ENCODE measurements at regions not wholly inside any gene's neighbourhood (a gene's known extent, or its start where the extent isn't known, plus 50 kb on each side); places are given as distances from the start of the nearest gene placed in this dataset.

DNA sequence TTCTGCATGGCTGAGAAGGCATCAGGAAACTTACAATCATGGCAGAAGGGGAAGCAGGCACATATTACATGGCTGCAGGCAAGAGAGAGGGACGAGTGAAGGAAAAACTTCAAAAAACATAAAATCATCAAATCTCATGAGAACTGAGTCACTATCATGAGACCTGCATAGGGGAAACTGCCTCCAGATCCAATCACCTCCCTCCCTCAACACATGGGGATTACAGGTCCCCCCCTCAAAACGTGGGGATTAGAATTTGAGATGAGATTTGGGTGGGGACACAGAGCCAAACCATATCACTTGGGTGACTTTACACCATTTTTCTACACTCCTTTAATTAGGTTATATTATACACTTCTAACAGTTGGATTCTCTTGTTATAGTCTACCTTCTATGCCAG lies 490.7 kb upstream of the KCND2 start:
- Mint-ChIP-seq H3K4me1 (ENCODE audit: unreplicated experiment) (no peaks in the 10 kb centered on the region), H3K36me3 (ENCODE audit: unreplicated experiment) (no peaks in the 10 kb centered on the region), H3K27me3 (ENCODE audit: unreplicated experiment) (no peaks in the 10 kb centered on the region), H3K4me3 (ENCODE audit: unreplicated experiment) (no peak overlapping the region), H3K27ac (ENCODE audit: unreplicated experiment) (no peak overlapping the region), H3K9me3 (ENCODE audit: unreplicated experiment) (no peaks in the 10 kb centered on the region)
- TF ChIP-seq CTCF (IDR thresholded peaks at IDR 0.05) = no peak
- no peak for DNase-seq (ENCODE audit: extremely low spot score, unreplicated experiment)

DNA sequence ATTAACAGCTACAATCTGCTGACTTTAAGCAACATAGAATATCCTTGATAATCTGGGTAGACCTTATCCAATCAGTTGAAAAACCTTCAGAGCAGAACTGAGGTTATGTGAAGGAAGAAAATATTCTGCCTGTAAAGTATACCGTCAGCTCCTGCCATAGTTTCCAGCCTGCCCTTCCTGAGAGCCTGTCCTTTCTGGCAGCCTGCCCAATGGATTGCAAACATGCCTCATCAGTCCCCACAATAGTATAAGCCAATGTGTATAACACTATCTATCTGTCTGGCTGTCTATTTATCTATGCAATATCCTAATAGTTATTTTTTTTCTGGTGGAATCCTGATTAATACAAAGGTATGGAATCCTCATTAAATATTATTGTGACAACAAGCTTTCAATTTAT lies 489.2 kb upstream of the KCND2 start:
- Mint-ChIP-seq H3K4me1 (ENCODE audit: unreplicated experiment) (no peaks in the 10 kb centered on the region), H3K4me3 (ENCODE audit: unreplicated experiment) (no peak overlapping the region), H3K27ac (ENCODE audit: unreplicated experiment) (no peak overlapping the region), H3K9me3 (ENCODE audit: unreplicated experiment) (no peaks in the 10 kb centered on the region), H3K27me3 (ENCODE audit: unreplicated experiment) (no peaks in the 10 kb centered on the region), H3K36me3 (ENCODE audit: unreplicated experiment) (no peaks in the 10 kb centered on the region)
- DNase-seq (ENCODE audit: extremely low spot score, unreplicated experiment) = no peak
- TF ChIP-seq CTCF (IDR thresholded peaks at IDR 0.05) = no peak

GRCh38 chr7:119802147-119802546 lies 470.8 kb upstream of the KCND2 start:
- no peak for TF ChIP-seq CTCF (IDR thresholded peaks at IDR 0.05)

DNA sequence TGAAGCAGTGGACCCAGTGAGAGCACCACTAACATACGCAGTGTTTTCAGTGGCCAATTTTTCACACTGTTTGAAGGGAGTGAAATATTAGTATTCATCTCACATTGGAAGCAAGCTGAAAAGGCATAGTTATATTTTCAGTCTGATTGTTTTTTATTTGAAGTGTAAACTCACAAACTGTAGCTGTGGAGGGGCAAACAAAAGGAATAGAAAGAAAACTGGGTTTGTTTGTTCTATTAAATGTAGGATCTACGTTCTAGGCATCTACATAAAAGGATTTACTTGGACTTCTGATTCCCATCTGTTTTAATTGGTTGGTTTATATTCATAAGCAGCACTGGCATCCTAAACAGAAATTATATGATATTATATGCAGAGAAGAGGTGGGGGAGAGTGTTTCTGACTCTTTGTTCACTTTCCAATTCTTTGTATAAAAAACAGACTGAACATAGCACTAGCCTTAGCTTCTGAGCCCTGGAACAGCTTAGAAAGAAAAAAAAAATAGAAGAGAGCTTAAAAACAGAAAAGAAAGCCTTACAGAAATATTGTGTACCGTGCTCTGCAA lies 447.8 kb upstream of the KCND2 start:
- no peak for TF ChIP-seq CTCF (IDR thresholded peaks at IDR 0.05)
- Mint-ChIP-seq H3K27me3 (ENCODE audit: unreplicated experiment) (peaks cover 4% of the 10 kb centered on the region), H3K4me3 (ENCODE audit: unreplicated experiment) (no peak overlapping the region), H3K4me1 (ENCODE audit: unreplicated experiment) (no peaks in the 10 kb centered on the region), H3K27ac (ENCODE audit: unreplicated experiment) (no peak overlapping the region), H3K36me3 (ENCODE audit: unreplicated experiment) (no peaks in the 10 kb centered on the region), H3K9me3 (ENCODE audit: unreplicated experiment) (peaks cover 9% of the 10 kb centered on the region)
- DNase-seq (ENCODE audit: extremely low spot score, unreplicated experiment) = no peak

More at GRCh38 chr7:119802147-119802546, 470.8 kb upstream of the KCND2 start:
- H3K27me3 Mint-ChIP-seq (ENCODE audit: unreplicated experiment) = no peaks in the 10 kb centered on the region
- no peaks in the 10 kb centered on the region for H3K36me3 Mint-ChIP-seq (ENCODE audit: unreplicated experiment)
- DNase-seq (ENCODE audit: extremely low spot score, unreplicated experiment) = no peak
- H3K9me3 Mint-ChIP-seq (ENCODE audit: unreplicated experiment) = no peaks in the 10 kb centered on the region
- H3K4me3 Mint-ChIP-seq (ENCODE audit: unreplicated experiment) = no peak overlapping the region
- no peaks in the 10 kb centered on the region for H3K4me1 Mint-ChIP-seq (ENCODE audit: unreplicated experiment)
- no peak overlapping the region for H3K27ac Mint-ChIP-seq (ENCODE audit: unreplicated experiment)

- Mint-ChIP-seq H3K36me3 (ENCODE audit: unreplicated experiment) (no peaks in the 10 kb centered on the region), H3K4me3 (ENCODE audit: unreplicated experiment) (no peak overlapping the region), H3K4me1 (ENCODE audit: unreplicated experiment) (no peaks in the 10 kb centered on the region), H3K27me3 (ENCODE audit: unreplicated experiment) (peaks cover 4% of the 10 kb centered on the region), H3K27ac (ENCODE audit: unreplicated experiment) (no peak overlapping the region), H3K9me3 (ENCODE audit: unreplicated experiment) (no peaks in the 10 kb centered on the region)
- DNase-seq (ENCODE audit: extremely low spot score, unreplicated experiment) = no peak
- TF ChIP-seq CTCF (IDR thresholded peaks at IDR 0.05) = no peak
These were observed 446.4 kb upstream of the KCND2 start for GRCh38 chr7:119826547-119826946.
